ELR (cell line): ENCODE measurements at regions not wholly inside any gene's neighbourhood (a gene's known extent, or its start where the extent isn't known, plus 50 kb on each side); places are given as distances from the start of the nearest gene placed in this dataset.
"Not testable (repeated sequence)": the region's sequence is repeated elsewhere in the genome, so short reads cannot be mapped to it uniquely, and the experiment has no call there.

ENCODE experiments used
- DNase-seq: peaks from one replicate; pipeline ENCODE4 v3.0.0-alpha.2; 2015; ENCODE audit warnings: low read depth

DNA sequence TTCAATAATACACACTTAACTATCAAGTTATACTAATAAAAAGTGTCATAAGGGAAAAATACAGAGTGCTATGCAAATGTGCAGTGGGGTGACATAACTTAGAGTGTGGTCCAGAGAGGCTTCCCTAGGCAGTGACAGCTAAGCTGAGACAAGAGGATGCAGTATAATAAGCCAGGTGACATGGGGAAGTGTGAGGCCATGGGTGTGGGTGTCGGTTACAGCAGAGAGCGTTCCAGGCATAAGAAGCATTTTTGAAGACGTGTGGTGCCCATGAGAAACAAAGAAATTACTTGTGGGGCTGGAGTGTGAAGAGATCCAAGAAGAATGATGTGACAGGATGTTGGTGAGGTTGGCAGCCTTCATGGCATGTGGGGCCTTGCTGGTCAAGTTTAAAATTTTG lies 78.1 kb upstream of the PICALM start:
- no peak for DNase-seq

DNA sequence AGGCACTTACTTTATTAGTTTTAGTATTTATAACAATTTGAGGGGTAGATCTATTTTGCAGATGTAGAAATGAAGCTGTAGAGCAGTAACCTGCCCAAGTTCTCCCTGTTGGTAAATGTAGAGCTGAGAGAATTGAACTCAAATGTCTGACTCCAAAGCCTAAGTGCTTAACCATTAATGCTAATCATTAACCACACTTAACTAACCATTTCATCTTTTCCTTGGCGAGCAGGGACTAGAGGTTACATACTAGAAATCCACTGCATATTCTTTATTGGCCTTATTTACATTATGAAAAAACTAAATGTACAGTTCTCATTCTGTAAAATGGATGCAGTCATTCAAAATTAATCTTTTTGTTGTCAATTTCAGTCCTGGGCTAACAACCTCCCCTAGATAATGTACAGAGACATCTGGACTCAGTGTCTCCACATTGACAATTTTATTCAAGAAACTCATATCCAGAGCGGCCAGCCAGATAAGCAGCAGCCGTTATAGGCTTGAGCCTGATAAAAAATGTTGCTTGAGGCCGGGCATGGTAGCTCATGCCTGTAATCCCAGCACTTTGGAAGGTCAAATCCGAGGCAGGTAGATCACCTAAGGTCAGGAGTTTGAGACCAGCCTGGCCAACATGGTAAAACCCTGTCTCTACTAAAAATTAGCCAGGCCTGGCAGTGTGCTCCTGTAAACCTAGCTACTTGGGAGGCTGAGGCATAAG lies 76.7 kb upstream of the PICALM start:
- no peak for DNase-seq

DNA sequence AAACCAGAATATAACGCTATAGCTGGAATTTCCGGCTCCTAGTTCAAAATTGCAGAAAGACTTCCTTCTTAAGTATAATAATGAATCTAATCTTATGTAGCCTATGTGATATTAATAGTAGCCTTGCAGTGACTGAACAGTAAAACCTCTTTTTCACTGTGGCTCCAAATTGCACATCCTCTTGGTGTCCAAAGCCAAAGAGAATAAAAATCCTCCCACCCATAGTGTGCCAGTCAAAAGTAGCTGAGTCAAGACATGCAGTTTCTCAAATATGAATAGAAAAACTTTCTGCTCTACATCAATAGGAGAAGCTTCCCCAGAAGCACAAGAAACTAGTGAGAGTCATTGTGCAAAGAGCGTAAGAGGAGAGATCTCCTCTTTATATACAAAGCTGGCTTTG lies 76.0 kb upstream of the PICALM start:
- DNase-seq: no peak

DNA sequence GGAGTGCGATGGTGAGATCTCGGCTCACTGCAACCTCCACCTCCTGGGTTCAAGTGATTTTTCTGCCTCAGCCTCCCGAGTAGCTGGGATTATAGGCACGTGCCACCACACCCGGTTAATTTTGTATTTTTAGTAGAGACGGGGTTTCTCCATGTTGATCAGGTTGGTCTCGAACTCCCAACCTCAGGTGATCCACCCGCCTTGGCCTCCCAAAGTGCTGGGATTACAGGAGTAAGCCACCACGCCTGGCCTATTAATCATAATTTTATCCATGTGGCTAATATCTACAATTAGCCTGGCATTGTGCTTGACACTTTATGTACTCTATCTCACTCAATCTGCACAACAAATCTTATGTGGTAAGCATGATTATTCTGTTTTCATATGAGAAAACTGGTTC lies 75.2 kb upstream of the PICALM start:
- DNase-seq: not testable (repeated sequence)

DNA sequence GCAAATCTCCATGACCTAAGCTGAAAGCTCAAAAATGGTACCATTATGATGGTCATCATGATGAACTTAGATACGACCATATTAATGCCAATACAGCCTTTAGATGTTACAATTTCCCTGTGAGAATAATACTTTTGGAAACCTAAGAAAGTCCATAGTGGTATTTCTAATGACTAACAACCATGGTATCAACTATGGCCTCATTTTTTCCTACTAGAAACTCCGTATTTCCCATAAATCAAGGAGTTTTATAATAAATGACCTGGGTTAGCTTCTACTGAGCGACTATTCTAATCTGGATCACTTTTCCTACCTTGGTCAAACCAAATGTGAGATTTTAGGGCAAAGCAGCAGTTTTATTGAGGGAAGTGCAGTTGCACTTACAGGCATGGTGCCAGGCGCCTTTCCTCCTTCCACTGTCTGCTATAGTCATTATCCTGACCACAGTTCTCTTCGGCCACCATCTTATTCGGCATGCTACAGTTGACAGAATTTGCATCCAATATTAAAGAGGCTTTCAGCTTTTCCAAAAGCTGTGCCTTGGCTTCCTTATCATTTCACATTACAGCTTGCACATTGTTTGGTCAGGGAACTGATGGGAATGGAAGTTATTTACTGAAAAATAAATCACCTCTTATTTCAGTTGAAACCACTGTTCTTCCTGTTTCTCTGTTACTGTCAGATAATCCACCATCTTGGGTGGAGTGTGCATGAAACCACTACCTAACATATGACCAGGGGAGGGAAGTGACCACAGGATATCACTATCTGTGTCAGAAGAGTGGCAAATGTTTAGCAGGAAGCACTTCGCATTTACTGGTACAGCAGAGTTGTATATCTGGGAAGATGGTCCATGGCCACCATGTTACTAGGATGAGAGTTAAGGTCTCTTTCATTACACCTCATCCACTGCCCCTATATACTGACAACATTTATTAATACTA lies 74.5 kb upstream of the PICALM start:
- DNase-seq: no peak

DNA sequence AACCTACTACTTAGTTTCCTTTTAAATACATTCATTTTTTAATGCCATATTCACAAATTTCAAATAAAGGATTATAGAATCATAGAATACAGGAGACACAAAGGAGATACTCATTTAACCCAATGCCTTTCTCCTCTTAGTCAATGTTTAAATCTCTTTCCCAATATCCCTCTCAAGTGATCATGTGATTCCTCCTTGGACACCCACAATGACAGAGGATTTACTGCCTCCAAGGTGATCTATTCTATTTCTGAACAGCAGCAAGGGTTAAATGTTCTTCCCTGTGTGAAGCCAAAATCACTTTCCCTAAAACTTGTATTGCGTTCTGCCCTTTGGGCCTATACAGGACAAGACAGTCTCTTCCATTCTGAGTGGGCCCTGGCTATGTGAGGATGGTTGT lies 73.3 kb upstream of the PICALM start:
- no peak for DNase-seq

GRCh38 chr11:86141727-86142126 lies 72.8 kb upstream of the PICALM start:
- no peak for DNase-seq

DNA sequence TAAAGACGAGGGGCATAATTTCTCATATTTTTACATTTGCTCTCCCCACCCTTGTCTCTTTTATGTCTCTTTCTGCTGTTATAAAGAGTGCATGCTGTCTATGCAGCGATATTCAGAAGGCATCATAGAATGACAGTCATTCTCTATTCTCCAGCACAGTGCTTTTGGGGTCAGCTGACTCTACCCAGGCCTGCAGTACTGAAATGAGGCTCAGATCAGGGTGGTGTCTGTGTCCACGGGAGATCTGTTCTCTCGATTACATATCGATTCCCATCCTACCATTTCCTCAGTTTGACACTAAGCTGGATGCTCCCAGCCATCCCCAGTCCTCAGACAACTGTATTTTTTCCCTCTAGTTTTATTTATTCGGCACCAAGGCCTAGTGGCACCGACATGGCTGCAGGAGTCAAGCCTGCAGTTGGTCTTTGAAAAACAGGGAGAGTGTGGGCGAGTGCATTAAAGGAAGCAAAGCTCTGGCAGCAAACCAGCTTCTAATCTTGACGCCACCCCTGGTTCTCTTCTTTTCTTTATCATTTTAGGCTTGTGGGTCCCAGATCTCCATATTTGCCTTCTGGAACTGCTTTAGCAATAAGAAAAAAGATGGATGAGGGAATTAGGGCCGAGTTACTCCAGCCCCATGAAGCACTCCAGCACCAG lies 71.6 kb upstream of the PICALM start:
- no peak for DNase-seq

GRCh38 chr11:86138958-86139357 lies 70.1 kb upstream of the PICALM start:
- peak; percentile 69 for DNase-seq

- no peak for DNase-seq
These were observed 67.7 kb upstream of the PICALM start for GRCh38 chr11:86136538-86136937.

DNA sequence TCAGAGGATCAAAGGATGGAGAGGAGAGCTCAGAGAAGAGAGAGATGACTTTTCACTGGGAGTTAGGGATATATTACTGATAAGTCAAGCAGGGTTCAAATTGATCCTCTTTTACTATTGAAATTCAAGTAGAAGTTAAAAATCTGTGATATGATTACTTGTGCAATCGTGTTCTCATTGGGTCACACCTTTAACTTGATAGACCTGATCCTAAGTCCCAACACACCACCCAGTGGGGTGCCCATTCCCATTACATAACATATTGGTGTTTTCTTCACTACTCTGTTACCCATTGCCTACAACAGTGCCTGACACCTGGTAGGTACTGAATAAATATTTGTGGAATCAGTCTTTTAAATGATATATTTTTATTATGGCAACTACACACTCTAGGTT lies 66.4 kb upstream of the PICALM start:
- no peak for DNase-seq

DNA sequence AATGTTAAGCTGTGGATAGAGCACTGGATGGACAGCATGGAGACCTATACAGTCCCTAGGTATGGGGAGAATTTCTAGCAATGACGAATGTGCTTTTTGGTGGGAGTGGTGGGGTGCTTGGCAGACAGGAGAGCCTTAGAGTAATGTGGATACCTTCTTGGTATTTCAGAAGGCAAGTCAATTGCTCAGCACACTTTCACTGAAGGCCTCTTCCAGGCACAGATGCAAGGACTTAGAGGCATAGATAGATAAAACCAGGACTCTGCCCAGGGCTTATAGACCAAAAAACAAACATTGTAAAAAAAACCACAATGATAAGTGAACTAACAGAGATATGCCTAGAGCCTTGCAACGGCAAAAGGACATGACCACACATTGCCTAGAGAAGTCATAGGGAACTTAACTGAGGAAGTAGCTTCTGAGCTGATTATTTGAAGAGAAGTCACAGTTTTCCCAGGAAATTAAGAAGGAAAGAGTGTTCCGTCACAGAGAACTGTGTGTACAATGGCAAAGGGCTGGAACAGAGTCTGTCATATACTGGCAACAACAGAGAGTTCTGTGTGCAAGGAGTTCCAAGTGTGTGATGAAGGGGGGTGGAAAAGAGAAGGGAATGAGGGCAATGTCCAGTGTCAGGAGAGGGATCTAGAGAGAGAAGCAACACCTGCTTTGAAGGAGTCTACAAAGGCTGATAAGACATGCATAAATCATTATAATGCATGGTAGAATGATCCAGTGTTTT lies 65.9 kb upstream of the PICALM start:
- no peak for DNase-seq

DNA sequence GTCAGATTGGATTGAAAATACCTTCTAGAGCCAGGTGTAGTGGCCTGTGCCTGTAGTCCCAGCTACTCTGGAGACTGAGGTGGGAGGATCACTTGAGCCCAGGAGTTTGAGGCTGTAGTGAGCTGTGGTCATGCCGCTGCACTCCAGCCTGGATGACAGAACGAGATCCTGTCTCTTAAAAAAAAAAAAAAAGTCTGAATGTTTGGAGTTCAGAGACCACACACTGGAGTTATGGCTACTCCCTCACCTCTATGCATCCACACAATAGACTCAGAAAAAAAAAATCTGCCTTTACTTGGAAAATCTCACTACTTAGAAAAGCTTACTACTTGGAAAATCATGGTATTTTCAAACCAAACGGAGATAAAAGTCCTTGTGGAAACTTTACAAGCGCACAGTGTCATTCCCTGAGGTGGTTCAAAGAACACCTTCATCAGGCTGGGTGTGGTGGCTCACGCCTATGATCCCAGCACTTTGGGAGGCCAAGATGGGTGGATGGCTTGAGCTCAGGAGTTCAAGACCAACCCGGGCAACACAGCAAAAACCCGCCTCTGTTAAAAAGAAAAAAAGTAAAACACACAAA lies 63.9 kb upstream of the PICALM start:
- no peak for DNase-seq

- no peak for DNase-seq
These were observed 61.1 kb upstream of the PICALM start for GRCh38 chr11:86129740-86130540.

DNA sequence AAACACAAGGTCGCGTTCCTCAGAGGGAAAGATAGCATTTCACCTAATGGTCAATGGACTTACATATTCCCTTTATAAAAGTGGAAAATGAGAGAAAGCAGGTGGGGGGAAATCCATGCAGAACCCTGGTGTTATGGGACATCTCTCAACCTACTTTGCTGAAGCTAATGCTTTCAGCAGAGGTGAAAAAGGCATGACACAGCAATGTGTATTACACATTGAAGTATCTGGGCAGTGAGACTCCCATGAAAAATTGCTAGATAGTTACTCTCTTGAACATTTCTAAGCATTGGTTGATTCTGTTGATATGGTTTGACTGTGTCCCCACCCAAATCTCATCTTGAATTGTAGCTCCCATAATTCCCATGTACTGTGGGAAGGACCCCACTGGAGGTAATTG lies 60.0 kb upstream of the PICALM start:
- no peak for DNase-seq

DNA sequence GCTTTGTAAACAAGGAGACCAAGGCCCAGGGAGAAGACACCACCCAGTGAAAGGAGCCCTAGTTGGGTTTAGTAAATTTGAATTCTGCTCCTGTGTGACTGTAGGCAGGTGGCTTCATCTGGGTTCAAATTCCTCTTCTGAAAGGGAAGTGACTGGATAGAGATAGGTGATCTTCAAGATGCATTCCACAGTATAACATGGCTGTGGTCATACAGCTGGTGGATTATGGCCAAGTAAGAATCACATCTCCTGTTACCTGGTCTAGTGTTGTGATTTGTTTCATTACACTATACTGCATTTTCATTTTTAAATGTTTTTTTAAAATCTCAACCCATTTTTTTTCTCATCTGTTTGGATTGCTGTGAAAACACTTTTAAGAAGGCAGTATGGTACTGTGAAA lies 58.0 kb upstream of the PICALM start:
- DNase-seq: no peak

- no peak for DNase-seq
These were observed 55.7 kb upstream of the PICALM start for GRCh38 chr11:86124251-86125233.

GRCh38 chr11:86122773-86123172 lies 53.9 kb upstream of the PICALM start:
- no peak for DNase-seq

DNA sequence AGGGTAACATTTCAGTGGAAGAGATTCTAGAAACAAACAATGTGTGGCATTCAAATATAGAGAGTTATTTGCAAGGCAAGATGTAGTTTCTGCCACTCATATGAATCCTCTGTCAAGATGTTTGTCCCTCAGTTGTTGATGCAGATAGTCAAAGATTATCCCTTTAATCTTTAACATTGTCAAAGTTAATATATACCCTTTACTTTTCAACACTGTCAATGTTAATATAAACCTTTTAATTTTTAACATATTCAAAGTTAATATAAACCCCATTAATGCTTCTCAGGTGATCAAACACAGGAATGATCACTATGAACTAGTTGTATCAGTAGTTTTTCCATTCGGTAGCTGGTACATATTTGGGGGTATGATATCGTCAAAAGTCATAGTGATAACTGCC lies 51.9 kb upstream of the PICALM start:
- no peak for DNase-seq

DNA sequence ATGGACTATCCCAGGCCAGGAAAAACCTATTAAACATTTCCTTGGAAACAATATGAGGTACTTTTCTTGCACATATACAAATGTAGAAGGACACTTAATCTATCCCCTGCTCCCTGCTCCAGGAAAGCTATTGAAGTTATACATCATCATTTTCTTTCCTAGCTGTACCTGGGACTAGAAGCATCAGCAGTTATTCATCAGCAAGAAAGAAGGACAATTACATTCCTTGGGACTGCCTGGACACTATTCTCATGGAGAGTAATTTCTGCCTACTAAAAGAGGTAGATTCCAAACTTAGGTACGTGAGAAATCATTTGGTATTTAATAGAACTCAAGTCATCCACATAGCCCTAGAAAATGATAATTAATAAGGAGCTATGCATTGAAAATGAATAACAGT lies 51.0 kb upstream of the PICALM start:
- no peak for DNase-seq
